ENCODE measurements at regions not wholly inside any gene's neighbourhood (a gene's known extent, or its start where the extent isn't known, plus 50 kb on each side); places are given as distances from the start of the nearest gene placed in this dataset.

GRCh38 chr6:21748343-21749056, 154.9 kb downstream of the SOX4 start:
- 58 to 74% methylated on average over 3 of the region's 3 CpGs for WGBS, 2 donors
- ATAC-seq (ENCODE audit: insufficient read depth, low FRiP score) (no peak), DNase-seq (peak in 2 of 3 donors; percentile 34 to 60)

GRCh38 chr6:21749754-21750153, 156.2 kb downstream of the SOX4 start:
- 77 to 90% methylated on average over 2 of the region's 2 CpGs for WGBS, 2 donors
- H3K9me3 ChIP-seq (ENCODE audit: control insufficient read depth in 4 of 4, insufficient read depth in 3 of 4, low read length in 3 of 4), result no peaks in the 10 kb centered on the region
- no peak overlapping the region for H3K27ac ChIP-seq (ENCODE audit: low read depth in 1 of 2, low read length in 1 of 2)
- no peak overlapping the region for H3K4me3 ChIP-seq
- DNase-seq, result peak in 1 of 3 donors; percentile 55
- no peak overlapping the region for H3K9ac ChIP-seq (ENCODE audit: insufficient read depth in 1 of 2, low read length in 2 of 2)
- H3K4me1 ChIP-seq (ENCODE audit: control insufficient read depth in 5 of 5, insufficient read depth in 5 of 5, low read length in 5 of 5), result peaks cover 2 to 46% (median 12%) of the 10 kb centered on the region in 5 donors
- TF ChIP-seq CTCF (IDR thresholded peaks at IDR 0.05; ENCODE audit: control extremely low read depth, extremely low read depth), result no peak
- ATAC-seq (ENCODE audit: insufficient read depth, low FRiP score), result no peak
- H3K36me3 ChIP-seq (ENCODE audit: control insufficient read depth in 4 of 4, insufficient read depth in 4 of 4, low read length in 4 of 4), result no peaks in the 10 kb centered on the region
- no peaks in the 10 kb centered on the region for H3K27me3 ChIP-seq (ENCODE audit: control insufficient read depth in 3 of 3, insufficient read depth in 3 of 3, low read length in 2 of 3)

More at GRCh38 chr6:21748343-21749056, 154.9 kb downstream of the SOX4 start:
- peaks cover 0 to 41% (median 6%) of the 10 kb centered on the region in 5 donors for H3K4me1 ChIP-seq (ENCODE audit: control insufficient read depth in 5 of 5, insufficient read depth in 5 of 5, low read length in 5 of 5)
- no peaks in the 10 kb centered on the region for H3K36me3 ChIP-seq (ENCODE audit: control insufficient read depth in 4 of 4, insufficient read depth in 4 of 4, low read length in 4 of 4)
- no peak for TF ChIP-seq CTCF (IDR thresholded peaks at IDR 0.05; ENCODE audit: control extremely low read depth, extremely low read depth)
- no peak overlapping the region for H3K27ac ChIP-seq (ENCODE audit: low read depth in 1 of 2, low read length in 1 of 2)
- no peak overlapping the region for H3K9ac ChIP-seq (ENCODE audit: insufficient read depth in 1 of 2, low read length in 2 of 2)
- H3K27me3 ChIP-seq (ENCODE audit: control insufficient read depth in 3 of 3, insufficient read depth in 3 of 3, low read length in 2 of 3), result no peaks in the 10 kb centered on the region
- no peaks in the 10 kb centered on the region for H3K9me3 ChIP-seq (ENCODE audit: control insufficient read depth in 4 of 4, insufficient read depth in 3 of 4, low read length in 3 of 4)
- no peak overlapping the region for H3K4me3 ChIP-seq

DNA sequence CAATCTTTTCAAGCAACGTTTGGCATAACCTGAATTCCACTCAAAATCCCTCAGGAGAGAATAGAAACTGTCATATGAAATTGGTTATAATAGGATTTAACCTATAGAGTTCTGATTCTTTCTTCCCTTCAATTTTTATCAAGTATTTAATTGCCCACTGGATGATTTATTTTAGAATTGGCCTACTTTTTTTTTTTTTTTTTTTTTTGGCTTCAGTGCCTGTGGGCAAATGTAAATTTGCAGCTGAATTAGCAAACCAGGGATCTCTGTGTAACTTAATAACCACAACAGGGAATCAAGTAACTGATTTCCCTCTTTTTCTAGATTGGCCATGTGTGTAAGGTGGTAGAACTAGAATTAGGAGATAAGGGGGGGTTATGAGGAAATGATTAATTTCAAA, 157.0 kb downstream of the SOX4 start:
- no peak overlapping the region for H3K4me3 ChIP-seq
- WGBS, 2 donors, result 70 to 84% methylated on average over 1 of the region's 1 CpG
- no peaks in the 10 kb centered on the region for H3K36me3 ChIP-seq (ENCODE audit: control insufficient read depth in 4 of 4, insufficient read depth in 4 of 4, low read length in 4 of 4)
- DNase-seq (no peak), ATAC-seq (ENCODE audit: insufficient read depth, low FRiP score) (no peak)
- H3K9me3 ChIP-seq (ENCODE audit: control insufficient read depth in 4 of 4, insufficient read depth in 3 of 4, low read length in 3 of 4), result no peaks in the 10 kb centered on the region
- H3K27ac ChIP-seq (ENCODE audit: low read depth in 1 of 2, low read length in 1 of 2), result no peak overlapping the region
- no peak for TF ChIP-seq CTCF (IDR thresholded peaks at IDR 0.05; ENCODE audit: control extremely low read depth, extremely low read depth)
- no peak overlapping the region for H3K9ac ChIP-seq (ENCODE audit: insufficient read depth in 1 of 2, low read length in 2 of 2)
- no peaks in the 10 kb centered on the region for H3K27me3 ChIP-seq (ENCODE audit: control insufficient read depth in 3 of 3, insufficient read depth in 3 of 3, low read length in 2 of 3)
- peaks cover 2 to 48% (median 12%) of the 10 kb centered on the region in 5 donors for H3K4me1 ChIP-seq (ENCODE audit: control insufficient read depth in 5 of 5, insufficient read depth in 5 of 5, low read length in 5 of 5)

All from lung (tissue), 11 donors.